K562 (cell line): ENCODE measurements at regions not wholly inside any gene's neighbourhood (a gene's known extent, or its start where the extent isn't known, plus 50 kb on each side); places are given as distances from the start of the nearest gene placed in this dataset.

ENCODE experiments used
- ATAC-seq: fragments of 200-7000 bp; cut with Tn5 transposase; 3 replicates; pipeline ENCODE4 v1.9.1; 2020; ENCODE audit warnings: moderate library complexity
- BruUV-seq: library from RNA; stranded (reverse); fragments of 400-500 nt; replicated peaks from 2 replicates; lab custom pipeline; 2021; lab: Mats Ljungman, UMichigan
- CTCF ChIA-PET: fragments of 300-600 bp; formaldehyde crosslinking; extraction: SDS; loops from one replicate; lab custom pipeline; 2021; ENCODE audit warnings: low intra/inter-chr PET ratio; lab: Yijun Ruan, JAX
- POLR2A ChIA-PET: fragments of 300-600, 350-650 bp; sonication (Branson Sonifier 250); formaldehyde crosslinking; extraction: SDS; loops from one replicate; lab custom pipeline; 2021; ENCODE audit warnings: antibody characterized with exemption, inconsistent platforms; lab: Yijun Ruan, JAX
- DNase-seq, 4 experiments: peaks; one replicate each; pipeline versions ENCODE4 v3.0.0 to v3.0.0-alpha.2; 2011 to 2018; ENCODE audit warnings: low spot score in 3 of 4, mixed read lengths in 3 of 4; ENCODE audit errors: extremely low read depth in 1 of 4
- FAIRE-seq: peaks from 2 replicates; lab custom pipeline; 2011; peaks lifted over from hg19 to GRCh38; lab: Jason Lieb, UNC
- H2AFZ ChIP-seq: 2 replicates; pipeline ENCODE4 v1.6.0; 2011; ENCODE audit warnings: low read depth, low read length, control low read depth, inconsistent platforms
- H3K27ac ChIP-seq: fragments of 200-600 bp; 3 replicates; pipeline ENCODE4 v1.8.0; 2011; ENCODE audit warnings: low read depth, mild to moderate bottlenecking, control low read depth, inconsistent platforms, low read length, moderate library complexity, mixed read lengths; ENCODE audit errors: extremely low read depth
- H3K27me3 ChIP-seq, 2 experiments: fragments of 300-600 bp in 1 of 2; 2 replicates in 1 of 2; 3 replicates in 1 of 2; pipeline versions ENCODE4 v1.6.0 to v1.8.0; 2011; ENCODE audit warnings: inconsistent platforms in 2 of 2, low read length in 2 of 2, mild to moderate bottlenecking in 1 of 2, mixed read lengths in 1 of 2, moderate library complexity in 1 of 2; ENCODE audit not compliant: control insufficient read depth in 2 of 2, insufficient read depth in 2 of 2
- H3K36me3 ChIP-seq: fragments of 300-600 bp; 3 replicates; pipeline ENCODE4 v1.8.0; 2011; ENCODE audit warnings: mild to moderate bottlenecking, low read length, inconsistent platforms; ENCODE audit not compliant: control insufficient read depth, insufficient read depth
- H3K4me1 ChIP-seq, 2 experiments: fragments of 200-600 bp in 1 of 2; replicated peaks in 1 of 2; 2 replicates in 1 of 2; 3 replicates in 1 of 2; pipeline versions ENCODE4 v1.5.1 to v1.8.0; 2011; ENCODE audit warnings: inconsistent platforms in 2 of 2, low read length in 2 of 2, mild to moderate bottlenecking in 1 of 2, mixed read lengths in 1 of 2, moderate library complexity in 1 of 2; ENCODE audit not compliant: control insufficient read depth in 2 of 2, insufficient read depth in 2 of 2
- H3K4me2 ChIP-seq: 2 replicates; pipeline ENCODE4 v1.6.1; 2011; ENCODE audit warnings: low read length, control low read depth, inconsistent platforms, mixed read lengths; ENCODE audit not compliant: insufficient read depth
- H3K4me3 ChIP-seq: fragments of 200-600 bp; sonication (generic), shearing (Covaris generic); 2 replicates; pipeline ENCODE4 v1.5.1; 2016; ENCODE audit warnings: control low read depth, inconsistent platforms
- H3K79me2 ChIP-seq: fragments of 200-600 bp; 3 replicates; pipeline ENCODE4 v1.8.0; 2011; ENCODE audit warnings: low read length, inconsistent platforms; ENCODE audit not compliant: control insufficient read depth, insufficient read depth
- H3K9ac ChIP-seq, 2 experiments: 2 replicates each; pipeline versions ENCODE4 v1.6.0 to v1.6.1; 2011; ENCODE audit warnings: low read depth in 2 of 2, low read length in 2 of 2, control low read depth in 1 of 2, inconsistent platforms in 1 of 2, mild to moderate bottlenecking in 1 of 2, mixed read lengths in 1 of 2; ENCODE audit not compliant: insufficient read depth in 1 of 2
- H3K9me1 ChIP-seq: one replicate; pipeline ENCODE4 v1.6.0; 2011; ENCODE audit warnings: inconsistent platforms, mild to moderate bottlenecking, low read length, moderate library complexity; ENCODE audit not compliant: control insufficient read depth, insufficient read depth
- H3K9me3 ChIP-seq: replicated peaks from 2 replicates; pipeline ENCODE4 v1.5.1; 2011; ENCODE audit warnings: low read depth, low read length, inconsistent platforms; ENCODE audit not compliant: control insufficient read depth, insufficient read depth
- H4K20me1 ChIP-seq: replicated peaks from 2 replicates; pipeline ENCODE4 v1.6.1; 2011; ENCODE audit warnings: low read length, inconsistent platforms, mixed read lengths; ENCODE audit not compliant: control insufficient read depth, insufficient read depth
- CHD7 ChIP-seq: fragments of 200-600 bp; sonication (generic); IDR thresholded peaks from one replicate; pipeline ENCODE4 v1.6.1; 2012; ENCODE audit warnings: mild to moderate bottlenecking, low read depth, low read length, inconsistent platforms
- DEAF1 ChIP-seq: fragments of 450-650 bp; formaldehyde crosslinking; IDR thresholded peaks from 2 replicates; pipeline ENCODE4 v1.4.0; 2020; ENCODE audit warnings: mild to moderate bottlenecking, moderate library complexity
- PRPF4 ChIP-seq: fragments of 200-400 bp; formaldehyde crosslinking; IDR thresholded peaks from one replicate; pipeline ENCODE4 v1.6.1; 2017; ENCODE audit warnings: low read length, low read depth, mild to moderate bottlenecking; ENCODE audit not compliant: insufficient read depth, poor library complexity, severe bottlenecking
- RUNX1 ChIP-seq: sonication (generic); IDR thresholded peaks from 2 replicates; pipeline ENCODE4 v1.6.1; 2016; ENCODE audit warnings: antibody characterized with exemption, low read depth
- TAF15 ChIP-seq: fragments of 200-400 bp; formaldehyde crosslinking; IDR thresholded peaks from 2 replicates; pipeline ENCODE4 v1.6.1; 2017; ENCODE audit warnings: mild to moderate bottlenecking, low read depth, low read length, moderate library complexity
- WGBS: fragments of 100-300 bp; shearing (Covaris generic); methylation state at CpG from one replicate; pipeline ENCODE4 v1.1.6; 2016; ENCODE audit warnings: low coverage, mixed read lengths; ENCODE audit not compliant: insufficient coverage; ENCODE audit errors: missing lambda C conversion rate; 5-methylcytosine and 5-hydroxymethylcytosine counted together
- in situ Hi-C: fragments of 300-500 bp; cut with MboI; formaldehyde crosslinking; loops from 4 replicates; pipeline ENCODE4 v1.15.0; 2018; ENCODE audit warnings: inconsistent platforms, mixed read lengths
- intact Hi-C: fragments of 100-400 bp; cut with micrococcal nuclease; formaldehyde crosslinking; loops from 2 replicates; pipeline ENCODE4 v1.14.2; 2022

GRCh38 chr18:77361382-77361781, 111.7 kb downstream of the GALR1 start:
- Histone ChIP-seq H3K9me3 (no peaks in the 10 kb centered on the region), H3K9me1 (no peaks in the 10 kb centered on the region), H3K27ac (no peak overlapping the region), H3K36me3 (no peaks in the 10 kb centered on the region), H2AFZ (no peak overlapping the region), H3K4me3 (no peak overlapping the region), H3K9ac (no peak overlapping the region), H4K20me1 (no peaks in the 10 kb centered on the region), H3K79me2 (no peaks in the 10 kb centered on the region), H3K4me1 (no peaks in the 10 kb centered on the region), H3K27me3 (no peaks in the 10 kb centered on the region), H3K4me2 (no peak overlapping the region)
- BruUV-seq, result no TSS peak
- no peak for FAIRE-seq
- ChIA-PET CTCF (no interaction called here), POLR2A (no interaction called here)
- no peak for DNase-seq
- ATAC-seq, result no peak
- in situ Hi-C loops (no loop called here), intact Hi-C loops (no loop called here)
- WGBS, result 0% methylated on average over 1 of the region's 1 CpG
- TF ChIP-seq TAF15 (no peak), PRPF4 (no peak), DEAF1 (CRISPR knock-in tag) (no peak), CHD7 (no peak), RUNX1 (no peak)
